GM12891 (cell line): ENCODE measurements at regions not wholly inside any gene's neighbourhood (a gene's known extent, or its start where the extent isn't known, plus 50 kb on each side); places are given as distances from the start of the nearest gene placed in this dataset.

Experiments used
- POLR2AphosphoS5 ChIP-seq: IDR thresholded peaks from 2 replicates; pipeline ENCODE4 v1.6.1; 2011; ENCODE audit warnings: low read depth, low read length, control low read depth
- SPI1 ChIP-seq: IDR thresholded peaks from 2 replicates; pipeline ENCODE4 v1.6.1; 2011; ENCODE audit warnings: low read depth, low read length, control low read depth

DNA sequence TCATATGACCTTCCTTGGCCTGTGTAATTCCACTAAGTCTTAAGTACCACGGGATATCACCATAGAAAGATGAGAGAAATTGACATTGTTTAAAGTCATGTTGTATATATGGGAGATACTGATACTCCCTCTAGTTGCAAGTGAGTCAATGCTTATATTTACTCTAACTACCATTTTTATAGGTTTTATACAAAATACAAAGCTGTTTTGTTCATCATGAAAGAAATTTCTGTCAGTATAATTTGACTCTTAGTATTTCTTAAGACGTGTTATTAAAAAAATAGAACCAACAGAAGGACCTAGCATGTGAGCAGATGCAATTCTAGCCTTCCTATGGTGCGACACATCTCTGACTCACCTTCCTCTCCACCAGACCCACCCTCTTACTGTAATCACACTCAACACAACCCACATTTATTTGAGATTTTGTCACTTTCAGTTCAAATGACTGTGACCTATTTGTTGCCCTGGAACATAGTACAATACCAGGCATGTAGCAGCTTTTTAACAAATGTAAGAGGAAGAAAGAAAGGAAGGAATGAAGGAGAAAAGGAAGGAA lies 453.1 kb downstream of the CMPK2 start:
- no peak for TF ChIP-seq POLR2AphosphoS5
- no peak for TF ChIP-seq SPI1
